ENCODE measurements at regions not wholly inside any gene's neighbourhood (a gene's known extent, or its start where the extent isn't known, plus 50 kb on each side); places are given as distances from the start of the nearest gene placed in this dataset.
"Not testable (repeated sequence)": the region's sequence is repeated elsewhere in the genome, so short reads cannot be mapped to it uniquely, and the experiment has no call there.

DNA sequence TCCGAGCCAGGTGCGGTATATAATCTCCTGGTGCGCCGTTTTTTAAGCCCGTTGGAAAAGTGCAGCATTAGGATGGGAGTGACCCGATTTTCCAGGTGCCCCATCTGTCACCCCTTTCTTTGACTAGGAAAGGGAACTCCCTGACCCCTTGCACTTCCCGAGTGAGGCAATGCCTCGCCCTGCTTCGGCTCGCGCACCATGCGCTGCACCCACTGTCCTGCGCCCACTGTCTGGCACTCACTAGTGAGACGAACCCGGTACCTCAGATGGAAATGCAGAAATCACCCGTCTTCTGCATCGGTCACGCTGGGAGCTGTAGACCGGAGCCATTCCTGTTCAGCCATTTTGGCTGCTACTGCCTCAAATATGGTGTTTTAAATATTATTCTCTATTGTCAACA lies 198.0 kb downstream of the MEIS1 start:
- H3K4me1 ChIP-seq, H3K27me3 ChIP-seq, H3K36me3 ChIP-seq, H3K27ac ChIP-seq, H3K4me2 ChIP-seq, H3K9ac ChIP-seq, H4K20me1 ChIP-seq, H3K4me3 ChIP-seq: not testable (repeated sequence)
- H3K9me3 ChIP-seq (replicated peaks in 1 of 11): peaks cover 0 to 15% (median 0%) of the 10 kb centered on the region in 11 experiments; a peak in 4 of 22 replicates

DNA sequence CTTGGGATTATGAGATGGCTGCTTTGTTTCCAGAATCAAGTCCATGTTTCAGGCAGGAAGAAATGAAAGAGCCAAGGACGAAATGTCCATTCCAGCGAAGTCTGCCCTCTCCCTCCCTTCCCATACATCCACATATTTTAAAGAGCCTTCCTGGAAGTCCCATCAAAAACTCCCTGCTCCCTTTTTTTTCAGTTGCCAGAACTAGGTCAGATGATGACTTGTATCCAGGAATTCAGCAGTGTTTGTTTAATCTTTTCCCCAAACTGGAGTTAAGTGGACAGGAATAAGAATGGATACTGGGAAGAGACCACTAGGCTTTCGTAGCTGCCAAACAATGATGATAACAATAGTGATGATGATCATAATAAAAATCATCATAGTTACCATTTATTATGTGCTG lies 198.7 kb downstream of the MEIS1 start:
- H3K4me2 ChIP-seq: no peak overlapping the region
- H3K4me1 ChIP-seq: no peaks in the 10 kb centered on the region
- no peak overlapping the region for H3K9ac ChIP-seq
- no peaks in the 10 kb centered on the region for H3K36me3 ChIP-seq
- H3K27ac ChIP-seq: no peak overlapping the region
- no peaks in the 10 kb centered on the region for H4K20me1 ChIP-seq
- peaks cover 0 to 15% (median 0%) of the 10 kb centered on the region in 11 experiments; a peak in 4 of 22 replicates for H3K9me3 ChIP-seq (replicated peaks in 1 of 11)
- TF ChIP-seq Cebpa-rat (IDR thresholded peaks at IDR 0.05): no peak
- H3K4me3 ChIP-seq: no peak overlapping the region
- H3K27me3 ChIP-seq: no peaks in the 10 kb centered on the region

DNA sequence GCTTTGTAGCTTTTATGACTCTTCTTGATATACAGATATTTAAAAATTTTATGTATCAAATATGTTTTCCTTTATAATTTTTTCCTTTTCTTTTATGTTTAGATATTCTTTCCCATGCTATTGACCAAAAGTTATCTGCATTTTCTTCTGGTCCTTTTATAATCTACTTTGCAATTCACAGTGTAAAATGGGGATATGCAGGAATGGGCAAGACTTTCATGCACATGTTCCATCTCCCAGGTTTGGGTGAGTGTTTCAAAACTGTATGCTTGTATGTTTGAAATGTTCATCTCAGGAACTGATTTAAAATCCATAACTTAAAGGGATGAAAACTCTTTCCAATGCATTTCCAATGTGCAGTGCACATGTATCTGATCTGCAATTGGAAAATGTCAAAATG lies 199.9 kb downstream of the MEIS1 start:
- no peak overlapping the region for H3K27ac ChIP-seq
- no peaks in the 10 kb centered on the region for H3K27me3 ChIP-seq
- no peak overlapping the region for H3K4me3 ChIP-seq
- no peak overlapping the region for H3K9ac ChIP-seq
- H3K4me1 ChIP-seq: no peaks in the 10 kb centered on the region
- peaks cover 0 to 15% (median 0%) of the 10 kb centered on the region in 11 experiments; a peak in 4 of 22 replicates for H3K9me3 ChIP-seq (replicated peaks in 1 of 11)
- no peaks in the 10 kb centered on the region for H4K20me1 ChIP-seq
- H3K4me2 ChIP-seq: no peak overlapping the region
- no peak for TF ChIP-seq Cebpa-rat (IDR thresholded peaks at IDR 0.05)
- no peaks in the 10 kb centered on the region for H3K36me3 ChIP-seq

DNA sequence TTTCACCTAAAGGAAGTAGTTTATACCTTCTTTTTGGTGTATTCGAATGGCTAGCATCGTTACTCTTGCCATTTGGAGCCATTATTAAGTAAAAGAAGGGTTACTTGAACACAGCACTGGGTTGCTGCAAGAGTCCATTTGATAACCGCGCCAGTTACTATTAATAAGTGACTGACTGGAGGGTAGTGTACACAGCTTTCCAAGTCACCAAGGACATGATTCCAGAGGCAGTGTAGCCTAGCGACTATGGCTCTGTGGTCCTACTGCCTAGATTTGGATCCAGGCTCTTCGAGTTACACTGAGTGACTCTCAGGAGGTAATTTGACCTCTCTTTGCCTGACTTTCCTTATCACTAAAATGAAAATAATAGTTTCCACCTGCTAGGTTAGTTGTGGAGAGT lies 206.8 kb downstream of the MEIS1 start:
- no peaks in the 10 kb centered on the region for H3K4me1 ChIP-seq
- H3K9me3 ChIP-seq (replicated peaks in 1 of 11): 0 out of 22 replicates have a peak, but pooled peaks cover 0 to 3% (median 0%) of the 10 kb centered on the region in 11 experiments
- H3K36me3 ChIP-seq: no peaks in the 10 kb centered on the region
- TF ChIP-seq Cebpa-rat (IDR thresholded peaks at IDR 0.05): no peak
- H4K20me1 ChIP-seq: no peaks in the 10 kb centered on the region
- no peak overlapping the region for H3K4me3 ChIP-seq
- H3K27me3 ChIP-seq: no peaks in the 10 kb centered on the region
- no peak overlapping the region for H3K4me2 ChIP-seq
- H3K9ac ChIP-seq: no peak overlapping the region
- no peak overlapping the region for H3K27ac ChIP-seq

- H3K36me3 ChIP-seq; H3K27me3 ChIP-seq; H3K4me2 ChIP-seq; H3K9me3 ChIP-seq (replicated peaks in 1 of 11); H3K4me3 ChIP-seq; H3K9ac ChIP-seq; H3K27ac ChIP-seq; H3K4me1 ChIP-seq; H4K20me1 ChIP-seq: not testable (repeated sequence)
Observed at GRCh38 chr2:66648081-66648480, 213.2 kb downstream of the MEIS1 start.

DNA sequence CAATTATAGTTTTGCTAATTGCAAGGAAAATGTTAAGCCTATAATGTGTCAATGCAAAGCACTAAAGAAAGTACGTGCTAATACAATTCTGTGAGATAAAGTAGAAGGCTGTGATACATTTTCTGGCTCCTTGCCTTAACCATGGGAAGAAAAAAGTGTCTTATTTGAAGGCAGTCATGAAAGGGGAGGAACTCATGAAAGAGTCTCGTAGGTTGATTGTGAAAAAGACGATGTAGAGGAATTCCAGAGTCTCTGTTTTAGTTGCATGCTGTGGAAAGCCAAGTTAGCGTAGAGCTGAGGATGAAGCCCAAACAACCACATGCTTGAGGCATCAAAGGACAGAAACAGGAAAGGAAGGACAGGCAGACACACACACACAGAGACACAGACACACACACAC lies 214.1 kb downstream of the MEIS1 start:
- Histone ChIP-seq H3K36me3 (no peaks in the 10 kb centered on the region), H3K4me1 (no peaks in the 10 kb centered on the region), H3K4me2 (no peak overlapping the region), H3K27ac (no peak overlapping the region), H3K27me3 (no peaks in the 10 kb centered on the region), H3K4me3 (no peak overlapping the region), H3K9me3 (replicated peaks in 1 of 11) (no peaks in the 10 kb centered on the region), H4K20me1 (no peaks in the 10 kb centered on the region), H3K9ac (no peak overlapping the region)
- no peak for TF ChIP-seq Cebpa-rat (IDR thresholded peaks at IDR 0.05)

- TF ChIP-seq Cebpa-rat (IDR thresholded peaks at IDR 0.05): no peak
Observed at GRCh38 chr2:66651295-66651694, 216.4 kb downstream of the MEIS1 start.

DNA sequence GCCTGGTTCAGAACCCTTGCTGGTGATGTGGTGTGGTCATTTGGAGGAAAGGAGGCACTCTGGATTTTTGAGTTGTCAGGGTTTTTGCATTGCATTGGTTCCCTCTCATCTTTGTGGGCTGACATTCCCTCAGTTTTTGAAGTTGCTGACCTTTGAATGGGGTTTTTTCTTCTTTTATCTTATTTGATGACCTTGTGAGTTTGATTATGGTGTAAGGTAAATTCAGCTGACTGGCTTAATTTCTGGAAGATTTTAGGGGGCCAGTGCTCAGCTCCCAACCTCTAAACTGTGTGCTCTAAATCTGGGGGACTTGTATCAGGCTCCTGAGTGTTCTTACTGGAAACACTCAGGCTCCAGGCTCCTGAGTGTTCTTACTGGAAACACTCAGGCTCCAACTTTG lies 225.9 kb downstream of the MEIS1 start:
- no peak overlapping the region for H3K4me2 ChIP-seq
- no peaks in the 10 kb centered on the region for H3K27me3 ChIP-seq
- no peak for TF ChIP-seq Cebpa-rat (IDR thresholded peaks at IDR 0.05)
- no peaks in the 10 kb centered on the region; a peak in 1 of 22 replicates for H4K20me1 ChIP-seq
- H3K4me1 ChIP-seq: peaks cover 0 to 9% (median 7%) of the 10 kb centered on the region in 10 experiments; a peak in 15 of 20 replicates
- H3K36me3 ChIP-seq: no peaks in the 10 kb centered on the region
- no peak overlapping the region for H3K27ac ChIP-seq
- 0 out of 22 replicates have a peak, but pooled peaks cover 0 to 5% (median 0%) of the 10 kb centered on the region in 11 experiments for H3K9me3 ChIP-seq (replicated peaks in 1 of 11)
- H3K4me3 ChIP-seq: no peak overlapping the region
- H3K9ac ChIP-seq: no peak overlapping the region

More at GRCh38 chr2:66651295-66651694, 216.4 kb downstream of the MEIS1 start:
- no peaks in the 10 kb centered on the region for H3K36me3 ChIP-seq
- no peak overlapping the region for H3K9ac ChIP-seq
- H3K4me3 ChIP-seq: no peak overlapping the region
- H4K20me1 ChIP-seq: no peaks in the 10 kb centered on the region
- H3K4me1 ChIP-seq: peaks cover 0 to 5% (median 0%) of the 10 kb centered on the region in 10 experiments; a peak in 2 of 20 replicates
- H3K27me3 ChIP-seq: no peaks in the 10 kb centered on the region
- H3K27ac ChIP-seq: no peak overlapping the region
- no peaks in the 10 kb centered on the region for H3K9me3 ChIP-seq (replicated peaks in 1 of 11)
- no peak overlapping the region for H3K4me2 ChIP-seq

DNA sequence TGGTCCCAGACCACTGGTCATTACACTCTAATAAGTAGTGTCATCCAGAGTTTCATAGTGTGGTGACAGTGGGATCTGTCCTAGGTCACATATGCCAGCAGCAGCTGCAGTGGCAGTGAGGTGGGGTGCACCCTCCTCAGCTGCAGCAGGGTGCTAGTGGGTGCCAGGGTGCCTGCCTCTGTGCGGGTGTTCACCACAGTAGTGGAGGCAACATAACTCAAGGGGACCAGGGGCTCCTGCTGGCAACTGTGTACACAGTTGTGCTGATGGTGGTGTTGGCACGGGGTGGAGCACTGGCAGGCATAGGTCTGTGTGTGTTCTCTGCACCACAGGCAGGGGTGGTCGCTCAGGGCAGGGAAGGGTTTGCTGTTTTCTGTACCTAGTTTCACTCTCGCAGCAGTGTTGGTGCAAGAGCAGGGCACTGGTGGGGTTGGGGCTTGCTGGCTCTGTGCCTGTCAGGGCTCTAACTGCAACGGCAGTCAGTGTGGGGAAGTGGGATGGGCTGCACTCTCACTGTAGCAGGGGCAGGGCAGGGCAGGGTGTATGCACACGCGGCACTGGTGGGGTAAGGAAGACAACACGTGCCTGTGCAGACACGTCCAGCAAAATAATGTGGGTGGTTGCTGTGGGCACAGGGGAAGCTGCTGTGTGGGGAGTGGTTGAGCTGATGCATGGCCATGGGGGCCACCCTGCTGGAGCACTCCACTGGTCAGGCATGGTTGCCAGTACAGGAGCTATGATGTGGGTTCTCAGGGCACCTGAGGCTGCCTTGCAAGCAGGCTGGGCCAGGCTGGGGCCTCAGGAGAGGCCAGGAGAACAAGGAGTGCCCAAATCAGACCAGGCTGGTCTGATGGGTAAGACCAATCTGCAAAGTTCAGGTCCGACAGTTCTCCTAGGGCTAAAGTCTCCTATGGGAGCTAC lies 226.6 kb downstream of the MEIS1 start:
- Histone ChIP-seq H3K4me3 (no peak overlapping the region), H3K36me3 (no peaks in the 10 kb centered on the region), H3K27ac (no peak overlapping the region), H3K4me1 (peaks cover 0 to 11% (median 7%) of the 10 kb centered on the region in 10 experiments; a peak in 15 of 20 replicates), H3K9me3 (replicated peaks in 1 of 11) (0 out of 22 replicates have a peak, but pooled peaks cover 0 to 5% (median 0%) of the 10 kb centered on the region in 11 experiments), H3K4me2 (no peak overlapping the region), H4K20me1 (no peaks in the 10 kb centered on the region; a peak in 1 of 22 replicates), H3K27me3 (no peaks in the 10 kb centered on the region), H3K9ac (no peak overlapping the region)
- no peak for TF ChIP-seq Cebpa-rat (IDR thresholded peaks at IDR 0.05)

Data from BLaER1 treated with 17β-estradiol and CSF1 and Interleukin-3, amounts not matched to agents 10 nM and 100 nM (cell line).